DOHH2 (cell line): ENCODE measurements at regions not wholly inside any gene's neighbourhood (a gene's known extent, or its start where the extent isn't known, plus 50 kb on each side); places are given as distances from the start of the nearest gene placed in this dataset.

Experiments
- CTCF ChIP-seq: fragments of 200-600 bp; sonication (generic); IDR thresholded peaks from one replicate; pipeline ENCODE4 v1.5.1; 2014; ENCODE audit warnings: antibody characterized with exemption, mild to moderate bottlenecking, low read depth, low read length; ENCODE audit not compliant: poor library complexity, severe bottlenecking
- EZH2phosphoT487 ChIP-seq: fragments of 200-600 bp; sonication (generic); IDR thresholded peaks from 2 replicates; pipeline ENCODE4 v1.6.1; 2017; ENCODE audit warnings: borderline replicate concordance, mild to moderate bottlenecking, antibody characterized with exemption, low read length, moderate library complexity, mixed read lengths

DNA sequence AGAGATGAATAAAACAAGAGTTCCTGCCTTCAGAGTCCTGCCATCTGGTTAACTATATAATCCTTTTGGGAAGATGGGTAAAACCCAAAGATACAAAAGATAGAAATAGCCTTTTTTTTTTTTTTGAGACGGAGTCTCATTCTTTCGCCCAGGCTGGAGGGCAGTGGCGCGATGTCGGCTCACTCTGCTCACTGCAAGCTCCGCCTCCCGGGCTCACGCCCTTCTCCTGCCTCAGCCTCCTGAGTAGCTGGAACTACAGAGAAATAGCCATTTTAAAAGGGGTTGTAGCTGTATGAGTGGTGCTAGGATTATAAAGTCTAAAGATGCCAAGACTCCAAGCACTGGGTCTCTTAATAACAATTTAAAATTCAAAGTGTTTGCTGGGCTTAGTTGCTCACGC is 97.2 kb downstream of the KDR start:
- no peak for TF ChIP-seq CTCF
- TF ChIP-seq EZH2phosphoT487: no peak
